GM18498 (cell line): ENCODE measurements at regions not wholly inside any gene's neighbourhood (a gene's known extent, or its start where the extent isn't known, plus 50 kb on each side); places are given as distances from the start of the nearest gene placed in this dataset.
"Not testable (repeated sequence)": the region's sequence is repeated elsewhere in the genome, so short reads cannot be mapped to it uniquely, and the experiment has no call there.

Experiments used
- ATAC-seq: cut with Tn5 transposase; IDR thresholded peaks from one replicate; pipeline ENCODE4 v1.9.1; 2021; ENCODE audit warnings: mild to moderate bottlenecking, moderate library complexity; ENCODE audit not compliant: unreplicated experiment

DNA sequence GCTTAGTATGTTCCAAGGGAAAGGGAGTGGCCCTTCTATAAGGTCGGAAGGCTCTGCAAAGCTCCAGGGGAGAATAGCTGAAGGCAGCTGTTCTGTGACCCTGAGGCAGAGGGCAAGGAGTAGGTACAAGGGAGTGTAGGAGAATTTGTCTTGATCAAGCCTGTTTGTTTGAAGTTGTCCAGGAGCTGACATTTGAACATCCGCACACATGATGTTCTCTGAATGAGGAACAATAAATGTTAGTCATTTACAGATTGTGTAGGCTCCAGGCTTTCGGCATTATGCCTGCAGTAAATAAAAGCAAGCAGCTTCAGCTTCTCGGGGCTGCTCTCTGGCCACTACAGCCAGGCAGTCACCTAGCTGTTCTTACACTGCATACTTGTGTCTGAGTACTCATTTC, 52.7 kb downstream of the CTAGE6 start:
- ATAC-seq, result not testable (repeated sequence)

DNA sequence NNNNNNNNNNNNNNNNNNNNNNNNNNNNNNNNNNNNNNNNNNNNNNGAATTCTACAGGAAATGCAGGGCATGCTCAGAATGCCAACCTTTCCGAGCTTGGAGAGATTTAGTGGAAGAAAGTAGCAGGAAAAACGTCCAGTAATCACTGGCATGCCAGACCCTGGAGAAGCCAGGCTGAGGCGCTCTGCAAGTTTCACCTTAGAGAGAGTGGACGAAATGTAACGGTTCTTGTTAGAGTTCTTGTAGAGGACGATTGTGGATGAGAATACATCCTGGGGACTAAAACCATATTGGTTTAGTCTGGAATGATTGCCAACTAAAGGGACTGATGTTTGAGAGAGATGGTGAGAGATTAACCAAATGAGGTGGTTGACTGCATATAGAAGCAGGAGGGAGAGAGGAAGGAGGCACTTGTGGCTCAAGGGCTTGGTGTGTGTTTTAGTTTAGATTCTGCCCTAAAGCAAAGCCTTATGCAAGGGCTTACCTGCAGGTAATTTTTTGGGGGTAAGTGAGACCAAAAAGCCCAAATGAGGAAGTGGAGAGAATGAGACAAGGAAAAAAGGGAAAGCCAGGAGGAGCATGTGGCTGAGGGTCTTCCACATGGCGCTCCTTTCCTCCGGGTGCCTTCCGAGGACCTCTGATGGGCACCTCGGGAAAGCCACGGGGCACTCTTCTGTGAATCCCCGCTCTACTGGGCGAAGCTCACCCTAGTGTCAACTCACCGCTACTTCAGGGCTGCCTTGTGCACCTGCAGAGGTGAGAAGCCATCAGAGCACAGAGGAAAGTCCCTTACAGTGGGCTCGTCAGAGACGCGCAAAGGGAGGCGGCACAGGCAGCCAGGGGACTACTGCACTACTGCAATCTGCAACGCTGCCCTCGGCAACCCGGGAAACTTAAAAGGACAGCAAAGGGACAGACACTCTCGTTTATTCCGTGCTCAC, 56.5 kb downstream of the CTAGE6 start:
- ATAC-seq, result peak; percentile 99
